PC-9 (cell line): ENCODE measurements at regions not wholly inside any gene's neighbourhood (a gene's known extent, or its start where the extent isn't known, plus 50 kb on each side); places are given as distances from the start of the nearest gene placed in this dataset.

Source experiments
- BruUV-seq: library from RNA; stranded (reverse); fragments of 400-500 nt; replicated peaks from 2 replicates; lab custom pipeline; 2021; lab: Mats Ljungman, UMichigan
- CTCF ChIA-PET: fragments of 300-600 bp; sonication (Branson Sonifier 250); formaldehyde crosslinking; loops from one replicate; lab custom pipeline; 2022; ENCODE audit warnings: antibody characterized with exemption; lab: Charles Lee
- POLR2A ChIA-PET: fragments of 300-600 bp; sonication (Branson Sonifier 250); formaldehyde crosslinking; loops from one replicate; lab custom pipeline; 2022; ENCODE audit warnings: antibody characterized with exemption; ENCODE audit not compliant: unreplicated experiment; lab: Charles Lee
- DNase-seq, 2 experiments: peaks; one replicate each; pipeline versions ENCODE4 v3.0.0 to v3.0.0-alpha.2; 2015 to 2022; ENCODE audit warnings: mixed read lengths in 1 of 2
- H2AFZ ChIP-seq: fragments of 200-600 bp; sonication (generic); 2 replicates; pipeline ENCODE4 v1.8.1; 2017; ENCODE audit warnings: antibody characterized with exemption
- H3F3A ChIP-seq: fragments of 200-600 bp; sonication (generic); 2 replicates; pipeline ENCODE4 v1.8.1; 2017; ENCODE audit warnings: antibody characterized with exemption, mild to moderate bottlenecking, low read depth; ENCODE audit not compliant: insufficient read depth
- H3K27ac ChIP-seq: fragments of 200-600 bp; sonication (generic); 2 replicates; pipeline ENCODE4 v1.6.1; 2016; ENCODE audit warnings: mixed run types
- H3K27me3 ChIP-seq: fragments of 200-600 bp; sonication (generic); 2 replicates; pipeline ENCODE4 v1.6.1; 2016; ENCODE audit warnings: low read depth, mixed run types; ENCODE audit not compliant: insufficient read depth
- H3K36me3 ChIP-seq: fragments of 200-600 bp; sonication (generic); 2 replicates; pipeline ENCODE4 v1.6.1; 2016; ENCODE audit warnings: low read depth, mixed run types
- H3K4me1 ChIP-seq: fragments of 200-600 bp; sonication (generic); replicated peaks from 2 replicates; pipeline ENCODE4 v1.6.1; 2016; ENCODE audit warnings: mixed run types; ENCODE audit not compliant: insufficient read depth
- H3K4me2 ChIP-seq: fragments of 200-600 bp; sonication (generic); 2 replicates; pipeline ENCODE4 v1.6.1; 2017; ENCODE audit warnings: mixed run types
- H3K4me3 ChIP-seq: fragments of 200-600 bp; sonication (generic); 2 replicates; pipeline ENCODE4 v1.6.1; 2016; ENCODE audit warnings: mixed run types
- H3K79me2 ChIP-seq: fragments of 200-600 bp; sonication (generic); 2 replicates; pipeline ENCODE4 v1.6.1; 2017; ENCODE audit warnings: low read depth, mixed run types
- H3K9me2 ChIP-seq: fragments of 200-600 bp; sonication (generic); 2 replicates; pipeline ENCODE4 v1.8.1; 2017; ENCODE audit warnings: mild to moderate bottlenecking; ENCODE audit not compliant: insufficient read depth
- H3K9me3 ChIP-seq: fragments of 200-600 bp; sonication (generic); 2 replicates; pipeline ENCODE4 v1.8.1; 2016; ENCODE audit warnings: low read depth; ENCODE audit not compliant: insufficient read depth
- H4K20me1 ChIP-seq: fragments of 200-600 bp; sonication (generic); 2 replicates; pipeline ENCODE4 v1.8.1; 2017; ENCODE audit not compliant: insufficient read depth
- EZH2 ChIP-seq: fragments of 200-600 bp; sonication (generic); IDR thresholded peaks from 2 replicates; pipeline ENCODE4 v1.8.0; 2017; ENCODE audit warnings: antibody characterized with exemption, low read depth
- intact Hi-C: fragments of 100-400 bp; cut with micrococcal nuclease; formaldehyde crosslinking; loops from one replicate; pipeline ENCODE4 v1.10.0; 2022; ENCODE audit not compliant: unreplicated experiment
- TF ChIP-seq, protein P1 (sequence below): fragments of 200-600 bp; sonication (generic); conservative IDR thresholded peaks from 2 replicates; pipeline ENCODE4 v1.6.1; 2017; ENCODE audit warnings: mixed run types, antibody characterized with exemption, mild to moderate bottlenecking, moderate library complexity

DNA sequence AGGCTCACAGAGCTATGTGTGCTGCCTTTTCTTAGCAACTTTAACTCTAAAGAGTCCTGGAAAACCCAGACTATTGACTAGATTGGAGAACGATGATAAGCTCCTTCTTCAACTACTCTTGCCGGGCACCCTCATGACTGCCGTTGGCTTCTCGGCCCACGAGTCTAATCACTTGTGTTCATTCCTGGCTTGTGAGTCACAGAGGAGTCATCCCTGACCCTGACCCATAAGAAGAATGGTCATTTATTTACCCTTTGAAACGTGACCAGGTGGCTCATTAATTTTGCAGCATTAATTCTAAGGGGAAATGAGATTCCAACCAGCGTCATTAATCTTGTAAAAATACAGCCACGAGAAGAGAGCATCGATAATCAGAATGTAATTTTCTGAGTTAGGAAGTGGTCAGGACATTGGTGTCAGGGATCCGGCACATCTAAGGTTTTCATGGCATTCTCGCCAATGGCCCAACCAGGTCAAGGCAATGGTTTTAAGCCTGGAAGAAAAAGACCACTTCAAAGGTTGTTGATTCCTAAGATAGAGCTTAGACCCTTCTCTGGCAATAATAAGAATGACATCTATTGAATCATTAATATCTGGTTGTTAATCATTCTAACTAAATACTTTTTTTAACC lies 183.6 kb upstream of the RUNX1 start:
- peak; percentile 63 to 88 for DNase-seq
- CTCF ChIA-PET = interaction anchor here (1.0 kb wide), 1 partner anchor 24 kb away, joined by 3 read pairs; no protein-coding TSS in a partner anchor
- POLR2A ChIA-PET = interaction anchor here (0.6 to 1.0 kb wide), 3 partner anchors 94 to 166 kb away, joined by 3 to 6 read pairs (median 4); no protein-coding TSS in a partner anchor
- Histone ChIP-seq H3K9me3 (no peaks in the 10 kb centered on the region; the same call in 1 of the 2 replicates), H3K36me3 (no peaks in the 10 kb centered on the region), H3K27me3 (no peaks in the 10 kb centered on the region), H3K4me1 (peaks cover 50% of the 10 kb centered on the region), H3K4me2 (peak overlapping the region; percentile 61), H3K4me3 (0 out of 2 replicates have a peak overlapping the region, but pooled peaks have one; percentile 6), H3K79me2 (no peaks in the 10 kb centered on the region), H3K27ac (peak overlapping the region; percentile 86), H3F3A (peaks cover 8% of the 10 kb centered on the region; the same call in 1 of the 2 replicates), H2AFZ (peak overlapping the region; percentile 15; the same call in 1 of the 2 replicates), H4K20me1 (no peaks in the 10 kb centered on the region), H3K9me2 (no peaks in the 10 kb centered on the region)
- TF ChIP-seq EZH2 = no peak
- TF ChIP-seq, protein P1, sequence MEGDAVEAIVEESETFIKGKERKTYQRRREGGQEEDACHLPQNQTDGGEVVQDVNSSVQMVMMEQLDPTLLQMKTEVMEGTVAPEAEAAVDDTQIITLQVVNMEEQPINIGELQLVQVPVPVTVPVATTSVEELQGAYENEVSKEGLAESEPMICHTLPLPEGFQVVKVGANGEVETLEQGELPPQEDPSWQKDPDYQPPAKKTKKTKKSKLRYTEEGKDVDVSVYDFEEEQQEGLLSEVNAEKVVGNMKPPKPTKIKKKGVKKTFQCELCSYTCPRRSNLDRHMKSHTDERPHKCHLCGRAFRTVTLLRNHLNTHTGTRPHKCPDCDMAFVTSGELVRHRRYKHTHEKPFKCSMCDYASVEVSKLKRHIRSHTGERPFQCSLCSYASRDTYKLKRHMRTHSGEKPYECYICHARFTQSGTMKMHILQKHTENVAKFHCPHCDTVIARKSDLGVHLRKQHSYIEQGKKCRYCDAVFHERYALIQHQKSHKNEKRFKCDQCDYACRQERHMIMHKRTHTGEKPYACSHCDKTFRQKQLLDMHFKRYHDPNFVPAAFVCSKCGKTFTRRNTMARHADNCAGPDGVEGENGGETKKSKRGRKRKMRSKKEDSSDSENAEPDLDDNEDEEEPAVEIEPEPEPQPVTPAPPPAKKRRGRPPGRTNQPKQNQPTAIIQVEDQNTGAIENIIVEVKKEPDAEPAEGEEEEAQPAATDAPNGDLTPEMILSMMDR = no peak
- intact Hi-C loops = loop anchor here (1.0 to 10.0 kb wide), 3 partner anchors 24 to 272 kb away; no protein-coding TSS in a partner anchor
- no TSS peak for BruUV-seq

DNA sequence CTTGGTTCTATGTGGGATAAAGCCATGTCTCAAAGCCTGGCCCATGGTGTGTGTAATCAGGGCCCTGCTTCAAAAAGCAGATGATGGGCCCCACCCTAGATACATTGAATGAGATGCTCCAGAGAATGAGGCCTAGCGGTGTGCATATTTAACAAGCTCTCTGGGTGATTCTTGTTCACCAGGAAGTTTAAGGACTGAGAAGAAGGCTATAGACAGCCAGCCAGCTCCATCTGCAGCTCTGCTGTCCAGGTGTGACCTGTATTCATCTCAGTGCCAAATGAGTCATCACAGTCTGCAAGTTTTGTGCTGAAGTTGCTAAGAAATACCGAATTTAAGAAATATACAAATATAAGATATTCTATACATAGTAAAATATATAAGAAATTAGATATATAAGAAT lies 182.0 kb upstream of the RUNX1 start:
- H3K9me3 ChIP-seq = no peaks in the 10 kb centered on the region; the same call in 1 of the 2 replicates
- DNase-seq = peak; percentile 46 to 85
- peaks cover 63% of the 10 kb centered on the region for H3K4me1 ChIP-seq
- no peaks in the 10 kb centered on the region for H4K20me1 ChIP-seq
- H3K4me3 ChIP-seq = no peak overlapping the region
- no TSS peak for BruUV-seq
- TF ChIP-seq, protein P1 = no peak
- no peak for TF ChIP-seq EZH2
- peak overlapping the region; percentile 86 for H3K27ac ChIP-seq
- H3K79me2 ChIP-seq = no peaks in the 10 kb centered on the region
- H3K27me3 ChIP-seq = no peaks in the 10 kb centered on the region
- ChIA-PET POLR2A (interaction anchor here (0.6 to 1.0 kb wide), 3 partner anchors 8 to 343 kb away, joined by 3 to 9 read pairs (median 3); no protein-coding TSS in a partner anchor), CTCF (interaction anchor here (0.9 kb wide), 1 partner anchor 277 kb away, joined by 3 read pairs; no protein-coding TSS in a partner anchor)
- intact Hi-C loops = loop anchor here (1.0 to 10.0 kb wide), 3 partner anchors 34 to 274 kb away; no protein-coding TSS in a partner anchor
- H3K4me2 ChIP-seq = peak overlapping the region; percentile 13
- no peaks in the 10 kb centered on the region for H3K9me2 ChIP-seq
- H3K36me3 ChIP-seq = no peaks in the 10 kb centered on the region
- no peak overlapping the region for H2AFZ ChIP-seq
- peaks cover 8% of the 10 kb centered on the region; the same call in 1 of the 2 replicates for H3F3A ChIP-seq

DNA sequence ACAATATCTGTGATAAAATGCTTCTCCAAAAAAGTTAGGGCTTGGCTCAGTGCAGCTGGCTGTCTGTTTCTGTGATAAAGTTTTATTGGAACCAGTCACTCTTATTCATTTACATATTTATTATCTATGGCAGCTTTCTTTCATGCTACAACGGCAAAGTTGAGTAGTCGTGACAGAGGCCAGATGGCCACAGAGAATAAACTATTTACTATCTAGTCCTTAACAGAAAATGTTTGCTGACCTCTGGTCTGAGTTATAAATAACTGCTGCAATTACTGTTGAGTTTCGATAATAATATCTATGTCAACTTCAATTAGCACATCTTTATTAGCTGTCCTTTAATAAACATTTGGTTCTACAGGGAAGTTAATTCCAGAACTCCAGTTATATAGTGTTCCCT lies 180.2 kb upstream of the RUNX1 start:
- no peaks in the 10 kb centered on the region for H4K20me1 ChIP-seq
- H3K4me3 ChIP-seq = no peak overlapping the region
- H3K9me2 ChIP-seq = no peaks in the 10 kb centered on the region
- peak overlapping the region; percentile 86; the same call in 1 of the 2 replicates for H3K27ac ChIP-seq
- no peaks in the 10 kb centered on the region for H3K27me3 ChIP-seq
- no peak overlapping the region for H3K4me2 ChIP-seq
- TF ChIP-seq, protein P1 = no peak
- TF ChIP-seq EZH2 = no peak
- ChIA-PET POLR2A (interaction anchor here (0.5 kb wide), 1 partner anchor 251 kb away, joined by 3 read pairs; no protein-coding TSS in a partner anchor), CTCF (interaction anchor here (0.6 kb wide), 1 partner anchor 73 kb away, joined by 13 read pairs; no protein-coding TSS in a partner anchor)
- H3F3A ChIP-seq = peaks cover 21% of the 10 kb centered on the region; the same call in 1 of the 2 replicates
- H3K4me1 ChIP-seq = peaks cover 77% of the 10 kb centered on the region
- H3K36me3 ChIP-seq = no peaks in the 10 kb centered on the region
- no TSS peak for BruUV-seq
- DNase-seq = no peak
- no peaks in the 10 kb centered on the region for H3K9me3 ChIP-seq
- H3K79me2 ChIP-seq = no peaks in the 10 kb centered on the region; the same call in 1 of the 2 replicates
- intact Hi-C loops = loop anchor here (10.0 kb wide), 1 partner anchor 274 kb away; no protein-coding TSS in a partner anchor
- H2AFZ ChIP-seq = no peak overlapping the region
